HG02798 (cell line): ENCODE measurements at regions not wholly inside any gene's neighbourhood (a gene's known extent, or its start where the extent isn't known, plus 50 kb on each side); places are given as distances from the start of the nearest gene placed in this dataset.
A peak's percentile ranks its signal among the peaks of the same experiment; 100 is the strongest.
"Not testable (repeated sequence)": the region's sequence is repeated elsewhere in the genome, so short reads cannot be mapped to it uniquely, and the experiment has no call there.

Source experiments
- ATAC-seq: cut with Tn5 transposase; IDR thresholded peaks from one replicate; pipeline ENCODE4 v1.9.1; 2021; ENCODE audit warnings: mild to moderate bottlenecking; ENCODE audit not compliant: unreplicated experiment, poor library complexity

GRCh38 chr10:133689897-133690296, 63.3 kb upstream of the FRG2B start:
- ATAC-seq, result not testable (repeated sequence)

- ATAC-seq, result peak; percentile 31
Observed at GRCh38 chr10:133688441-133688912, 61.9 kb upstream of the FRG2B start.

- ATAC-seq, result peak; percentile 57
Observed at GRCh38 chr10:133687689-133688440, 61.3 kb upstream of the FRG2B start.

- not testable (repeated sequence) for ATAC-seq
Observed at GRCh38 chr10:133686992-133687391, 60.4 kb upstream of the FRG2B start.
